Vagina (tissue), 2 donors: ENCODE measurements at regions not wholly inside any gene's neighbourhood (a gene's known extent, or its start where the extent isn't known, plus 50 kb on each side); places are given as distances from the start of the nearest gene placed in this dataset.

Source experiments
- DNase-seq, 2 donors: peaks; one replicate each; pipeline ENCODE4 v3.0.0-alpha.2; 2017; ENCODE audit errors: extremely low spot score in 2 of 2
- H3K27ac ChIP-seq: fragments of 200-600 bp; sonication (generic); one replicate; pipeline ENCODE4 v1.5.1; 2019
- H3K27me3 ChIP-seq: fragments of 200-600 bp; sonication (generic); one replicate; pipeline ENCODE4 v1.5.1; 2019
- H3K36me3 ChIP-seq, 2 donors: fragments of 200-600 bp; sonication (generic); one replicate each; pipeline ENCODE4 v1.5.1; 2017 to 2019
- H3K4me1 ChIP-seq: fragments of 200-600 bp; sonication (generic); one replicate; pipeline ENCODE4 v1.5.1; 2019
- H3K4me3 ChIP-seq, 2 donors: fragments of 200-600 bp; sonication (generic); 1 replicate in 1 of 2; 2 replicates in 1 of 2; pipeline ENCODE4 v1.5.1; 2016 to 2019
- H3K9me3 ChIP-seq: fragments of 200-600 bp; sonication (generic); one replicate; pipeline ENCODE4 v1.5.1; 2019
- POLR2A ChIP-seq, 2 donors: fragments of 450-650 bp; IDR thresholded peaks; one replicate each; pipeline ENCODE4 v1.6.1; 2017; ENCODE audit warnings: antibody characterized with exemption in 2 of 2, mild to moderate bottlenecking in 2 of 2, moderate library complexity in 2 of 2
- POLR2AphosphoS5 ChIP-seq, 2 donors: sonication (generic); formaldehyde crosslinking; IDR thresholded peaks; one replicate each; pipeline ENCODE4 v1.9.0; 2017; ENCODE audit warnings: antibody characterized with exemption in 2 of 2, mild to moderate bottlenecking in 2 of 2, low read depth in 1 of 2; ENCODE audit not compliant: insufficient read depth in 1 of 2
- intact Hi-C: fragments of 100-400 bp; cut with DNase I; formaldehyde crosslinking; loops from one replicate; pipeline ENCODE4 v1.15.1; 2023
- TF ChIP-seq, protein P1 (sequence below), 3 experiments: fragments of 450-650 bp in 2 of 3; fragments of 200-600 bp in 1 of 3; sonication (generic) in 1 of 3; IDR thresholded peaks; one replicate each; pipeline ENCODE4 v1.5.1; 2017 to 2019; ENCODE audit warnings: antibody characterized with exemption in 3 of 3, mild to moderate bottlenecking in 2 of 3, moderate library complexity in 2 of 3

DNA sequence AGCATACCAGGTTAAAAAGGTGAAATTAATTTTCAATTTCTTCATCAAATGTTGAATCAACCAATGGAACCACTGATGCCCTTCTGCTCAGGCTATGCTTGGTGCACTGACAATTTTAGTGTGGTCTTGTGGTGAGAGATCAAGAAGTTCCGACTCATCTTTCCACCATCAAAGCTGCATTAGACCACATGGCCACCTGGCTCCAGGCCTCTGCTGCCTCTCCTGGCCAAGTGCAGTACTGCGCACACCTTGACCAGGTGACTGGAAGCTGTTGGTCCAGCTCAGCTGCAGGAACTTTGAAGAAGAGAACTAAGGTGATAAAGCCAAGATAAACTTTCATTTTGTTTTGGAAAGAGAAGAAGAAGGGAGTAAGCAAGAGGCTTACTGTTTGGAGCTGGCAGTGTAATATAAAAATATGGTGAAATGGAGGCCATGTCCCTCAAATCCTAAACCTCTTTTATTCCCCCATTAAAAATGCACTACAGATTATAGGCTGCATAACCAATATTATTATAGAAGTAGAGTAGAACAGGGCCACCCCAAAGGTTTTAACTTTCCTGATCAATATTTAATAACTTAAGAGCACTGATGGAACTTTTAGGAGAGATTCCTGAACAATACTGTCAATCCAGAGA, 315.5 kb upstream of the C9orf72 start:
- Histone ChIP-seq H3K4me3 (no peak overlapping the region), H3K27me3 (no peaks in the 10 kb centered on the region), H3K27ac (no peak overlapping the region), H3K36me3 (no peaks in the 10 kb centered on the region), H3K9me3 (no peaks in the 10 kb centered on the region), H3K4me1 (no peaks in the 10 kb centered on the region)
- no peak for DNase-seq
- intact Hi-C loops = no loop called here
- TF ChIP-seq POLR2A (IDR thresholded peaks at IDR 0.05) = no peak
- TF ChIP-seq, protein P1, sequence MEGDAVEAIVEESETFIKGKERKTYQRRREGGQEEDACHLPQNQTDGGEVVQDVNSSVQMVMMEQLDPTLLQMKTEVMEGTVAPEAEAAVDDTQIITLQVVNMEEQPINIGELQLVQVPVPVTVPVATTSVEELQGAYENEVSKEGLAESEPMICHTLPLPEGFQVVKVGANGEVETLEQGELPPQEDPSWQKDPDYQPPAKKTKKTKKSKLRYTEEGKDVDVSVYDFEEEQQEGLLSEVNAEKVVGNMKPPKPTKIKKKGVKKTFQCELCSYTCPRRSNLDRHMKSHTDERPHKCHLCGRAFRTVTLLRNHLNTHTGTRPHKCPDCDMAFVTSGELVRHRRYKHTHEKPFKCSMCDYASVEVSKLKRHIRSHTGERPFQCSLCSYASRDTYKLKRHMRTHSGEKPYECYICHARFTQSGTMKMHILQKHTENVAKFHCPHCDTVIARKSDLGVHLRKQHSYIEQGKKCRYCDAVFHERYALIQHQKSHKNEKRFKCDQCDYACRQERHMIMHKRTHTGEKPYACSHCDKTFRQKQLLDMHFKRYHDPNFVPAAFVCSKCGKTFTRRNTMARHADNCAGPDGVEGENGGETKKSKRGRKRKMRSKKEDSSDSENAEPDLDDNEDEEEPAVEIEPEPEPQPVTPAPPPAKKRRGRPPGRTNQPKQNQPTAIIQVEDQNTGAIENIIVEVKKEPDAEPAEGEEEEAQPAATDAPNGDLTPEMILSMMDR (IDR thresholded peaks at IDR 0.05) = no peak
- no peak for TF ChIP-seq POLR2AphosphoS5 (IDR thresholded peaks at IDR 0.05; ENCODE audit: insufficient read depth in 1 of 2, low read depth in 1 of 2)

DNA sequence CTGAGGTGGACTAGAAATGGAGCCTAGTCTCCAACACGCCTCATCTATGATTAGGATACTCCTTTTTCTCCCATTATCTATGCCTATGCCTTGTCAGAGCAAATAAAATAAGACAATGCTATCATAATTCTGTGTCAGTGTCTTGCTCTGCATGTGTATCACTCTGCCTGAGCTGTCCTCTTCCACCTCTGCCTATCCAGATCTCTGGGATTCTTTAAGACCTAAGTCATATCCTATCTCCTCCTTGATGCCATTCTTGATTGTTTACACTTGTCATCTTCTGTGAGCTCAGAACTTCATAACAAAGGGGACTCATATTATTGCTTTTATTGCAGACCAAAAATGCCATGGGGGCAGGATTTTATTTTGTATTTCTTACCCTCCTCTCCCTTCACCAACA, 351.2 kb upstream of the C9orf72 start:
- TF ChIP-seq POLR2A (IDR thresholded peaks at IDR 0.05) = no peak
- TF ChIP-seq POLR2AphosphoS5 (IDR thresholded peaks at IDR 0.05; ENCODE audit: insufficient read depth in 1 of 2, low read depth in 1 of 2) = no peak
- TF ChIP-seq, protein P1 (IDR thresholded peaks at IDR 0.05) = no peak
- no peak overlapping the region for H3K27ac ChIP-seq
- H3K27me3 ChIP-seq = no peaks in the 10 kb centered on the region
- intact Hi-C loops = no loop called here
- no peaks in the 10 kb centered on the region for H3K4me1 ChIP-seq
- H3K36me3 ChIP-seq = no peaks in the 10 kb centered on the region
- no peak overlapping the region for H3K4me3 ChIP-seq
- no peak for DNase-seq
- no peaks in the 10 kb centered on the region for H3K9me3 ChIP-seq

DNA sequence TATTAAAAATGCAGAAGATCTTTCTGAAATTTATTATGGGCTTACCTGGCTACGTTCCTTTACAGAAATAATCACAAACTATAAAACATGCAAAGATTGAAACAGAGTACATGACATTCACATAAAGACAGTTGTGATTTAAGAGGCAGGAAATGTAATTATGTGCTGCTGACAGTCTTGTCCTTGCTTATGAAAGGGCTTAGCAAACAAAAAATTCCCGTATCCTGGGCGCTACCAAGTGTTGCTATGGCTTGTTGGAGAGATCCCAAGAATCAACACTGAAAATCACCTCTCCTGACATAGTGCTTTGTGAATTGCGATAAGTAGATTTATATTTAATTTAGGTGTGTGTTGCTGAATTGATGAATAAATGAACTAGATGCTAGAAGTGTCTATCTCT, 352.5 kb upstream of the C9orf72 start:
- Histone ChIP-seq H3K4me1 (no peaks in the 10 kb centered on the region), H3K9me3 (no peaks in the 10 kb centered on the region), H3K27ac (no peak overlapping the region), H3K36me3 (no peaks in the 10 kb centered on the region), H3K27me3 (no peaks in the 10 kb centered on the region), H3K4me3 (no peak overlapping the region)
- intact Hi-C loops = no loop called here
- TF ChIP-seq, protein P1 (IDR thresholded peaks at IDR 0.05) = no peak
- TF ChIP-seq POLR2A (IDR thresholded peaks at IDR 0.05) (no peak), POLR2AphosphoS5 (IDR thresholded peaks at IDR 0.05; ENCODE audit: insufficient read depth in 1 of 2, low read depth in 1 of 2) (no peak)
- no peak for DNase-seq

DNA sequence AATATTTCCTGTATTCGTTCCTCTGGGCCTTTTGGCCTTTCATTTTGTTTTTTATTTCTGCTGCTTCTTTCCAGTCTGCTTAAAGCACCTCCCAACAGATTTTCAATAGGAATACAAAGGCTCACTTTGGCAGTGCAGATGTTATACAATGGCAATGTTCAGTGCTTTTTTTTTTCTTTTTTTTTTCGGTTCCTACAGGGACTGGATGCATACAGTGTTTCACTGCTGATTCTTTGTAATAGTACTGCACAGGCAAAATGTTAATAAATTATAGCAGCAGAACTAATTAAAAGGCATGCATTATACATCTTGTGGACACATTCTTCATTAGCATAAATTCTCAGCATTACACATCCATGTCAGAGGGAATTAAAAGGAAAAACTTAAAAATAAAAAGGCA, 356.6 kb upstream of the C9orf72 start:
- H3K4me1 ChIP-seq = no peaks in the 10 kb centered on the region
- no peaks in the 10 kb centered on the region for H3K9me3 ChIP-seq
- H3K27ac ChIP-seq = no peak overlapping the region
- no peak overlapping the region for H3K4me3 ChIP-seq
- intact Hi-C loops = no loop called here
- no peaks in the 10 kb centered on the region for H3K27me3 ChIP-seq
- H3K36me3 ChIP-seq = no peaks in the 10 kb centered on the region
- no peak for TF ChIP-seq POLR2AphosphoS5 (IDR thresholded peaks at IDR 0.05; ENCODE audit: insufficient read depth in 1 of 2, low read depth in 1 of 2)
- TF ChIP-seq, protein P1 (IDR thresholded peaks at IDR 0.05) = no peak
- no peak for TF ChIP-seq POLR2A (IDR thresholded peaks at IDR 0.05)
- DNase-seq = no peak

DNA sequence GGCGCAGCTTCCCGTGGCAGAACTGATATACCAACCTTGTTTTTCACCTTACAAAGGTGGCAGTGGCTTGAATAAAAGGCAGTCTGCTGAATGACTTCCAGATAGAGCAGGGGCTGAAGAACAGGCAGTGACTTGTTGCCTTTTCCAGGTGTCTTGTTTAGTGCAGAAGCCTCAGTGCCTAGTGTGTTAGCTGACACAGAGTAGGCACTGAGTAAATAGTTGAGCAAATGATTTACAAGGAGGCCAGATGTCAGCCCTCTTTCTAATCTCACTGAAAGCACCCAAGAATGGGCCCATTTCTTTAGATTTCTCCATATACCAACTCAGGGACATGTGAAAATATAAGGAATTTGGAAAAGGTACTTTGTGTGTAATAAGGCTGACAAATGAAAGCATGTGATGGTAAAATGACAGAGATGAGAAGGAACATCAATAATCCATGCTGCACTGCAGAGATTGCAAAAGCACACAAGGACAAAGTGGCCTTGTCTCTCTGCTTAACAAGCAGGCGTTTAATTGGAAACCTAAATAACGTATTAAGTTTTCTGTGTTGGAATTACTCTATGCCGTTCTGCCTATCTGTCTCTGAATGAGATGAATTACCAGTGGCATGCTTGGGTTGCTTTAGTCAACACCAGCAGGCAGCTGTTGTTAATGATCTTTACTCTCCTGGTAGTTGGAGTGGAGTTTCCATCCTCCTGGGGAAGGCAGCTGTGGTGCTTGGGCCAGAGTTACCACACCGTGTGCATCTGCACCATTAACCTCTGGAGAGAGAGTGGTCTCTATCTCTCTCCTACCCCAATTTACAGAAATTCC, 360.1 kb upstream of the C9orf72 start:
- H3K9me3 ChIP-seq = no peaks in the 10 kb centered on the region
- no peak for DNase-seq
- H3K27me3 ChIP-seq = no peaks in the 10 kb centered on the region
- H3K4me3 ChIP-seq = no peak overlapping the region
- no peak overlapping the region for H3K27ac ChIP-seq
- TF ChIP-seq, protein P1 (IDR thresholded peaks at IDR 0.05) = no peak
- TF ChIP-seq POLR2AphosphoS5 (IDR thresholded peaks at IDR 0.05; ENCODE audit: insufficient read depth in 1 of 2, low read depth in 1 of 2) = no peak
- TF ChIP-seq POLR2A (IDR thresholded peaks at IDR 0.05) = no peak
- H3K4me1 ChIP-seq = no peaks in the 10 kb centered on the region
- intact Hi-C loops = no loop called here
- H3K36me3 ChIP-seq = no peaks in the 10 kb centered on the region
